CD4-positive, alpha-beta T cell treated with Interleukin-12 subunit alpha and Interleukin-12 subunit beta, for 1 hour (primary cell): ENCODE measurements at regions not wholly inside any gene's neighbourhood (a gene's known extent, or its start where the extent isn't known, plus 50 kb on each side); places are given as distances from the start of the nearest gene placed in this dataset.

ENCODE experiments used
- DNase-seq: peaks from one replicate; pipeline ENCODE4 v3.0.0-alpha.2; 2020

GRCh38 chr11:121898903-121899302, 217.1 kb downstream of the BLID start:
- DNase-seq, result no peak

DNA sequence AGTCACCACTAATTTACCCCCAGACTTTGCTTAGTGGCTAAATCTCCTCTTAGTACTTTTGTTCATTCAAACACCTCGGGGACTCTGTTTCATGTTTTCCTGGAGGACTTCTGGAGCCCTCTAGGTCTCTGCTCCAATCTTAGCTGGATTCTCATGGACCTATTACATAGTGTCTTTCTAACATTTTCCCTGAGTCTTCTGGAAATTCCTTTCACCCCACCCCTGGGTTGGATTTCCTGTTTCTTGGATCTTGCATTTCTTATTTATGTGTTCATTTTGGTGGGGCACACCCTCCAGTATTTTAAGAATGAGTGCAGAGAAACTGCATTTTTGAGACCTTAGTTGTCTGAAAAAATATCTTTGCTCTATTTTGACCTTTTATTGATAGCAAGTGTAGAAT, 220.1 kb downstream of the BLID start:
- no peak for DNase-seq

DNA sequence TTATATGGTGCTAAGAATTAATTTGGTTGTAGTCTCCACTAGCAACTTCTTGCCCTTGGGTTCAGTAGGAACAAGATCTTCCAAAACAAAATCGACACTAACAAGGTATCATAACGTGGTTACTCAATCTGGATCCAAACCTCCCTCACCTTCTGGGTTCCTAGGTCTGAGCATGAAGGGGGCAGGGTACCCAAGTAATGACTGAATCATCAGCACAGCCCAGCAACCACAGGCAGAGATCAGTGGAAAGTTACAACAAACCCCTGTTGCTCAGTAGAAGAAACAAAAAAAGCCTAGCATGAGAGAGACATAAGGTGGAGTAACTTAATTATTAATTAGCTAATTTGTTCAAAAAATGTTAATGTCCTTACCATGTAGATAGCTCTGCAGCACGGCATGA, 221.4 kb downstream of the BLID start:
- DNase-seq, result no peak

DNA sequence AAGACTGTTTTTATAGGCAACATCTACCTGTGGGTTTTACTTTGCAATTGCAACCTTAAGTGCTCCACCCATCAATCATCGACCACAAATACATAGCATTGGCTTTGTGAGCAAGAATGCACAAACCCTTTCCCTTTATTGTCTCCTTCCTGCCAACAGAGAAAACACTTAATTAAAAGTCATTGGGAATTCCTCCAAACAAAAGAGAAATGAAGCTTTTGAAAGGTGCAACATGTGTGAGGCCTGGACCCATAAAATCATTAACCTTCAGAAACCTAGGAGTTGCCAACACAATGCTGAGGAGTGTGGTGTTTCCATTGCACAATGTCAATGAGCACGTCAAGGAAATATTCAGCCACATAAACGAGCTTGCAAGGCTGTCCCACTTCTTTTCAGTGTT, 223.2 kb downstream of the BLID start:
- no peak for DNase-seq

GRCh38 chr11:121892131-121892681, 223.8 kb downstream of the BLID start:
- no peak for DNase-seq

- DNase-seq, result no peak
Observed at GRCh38 chr11:121890946-121891515, 225.0 kb downstream of the BLID start.

DNA sequence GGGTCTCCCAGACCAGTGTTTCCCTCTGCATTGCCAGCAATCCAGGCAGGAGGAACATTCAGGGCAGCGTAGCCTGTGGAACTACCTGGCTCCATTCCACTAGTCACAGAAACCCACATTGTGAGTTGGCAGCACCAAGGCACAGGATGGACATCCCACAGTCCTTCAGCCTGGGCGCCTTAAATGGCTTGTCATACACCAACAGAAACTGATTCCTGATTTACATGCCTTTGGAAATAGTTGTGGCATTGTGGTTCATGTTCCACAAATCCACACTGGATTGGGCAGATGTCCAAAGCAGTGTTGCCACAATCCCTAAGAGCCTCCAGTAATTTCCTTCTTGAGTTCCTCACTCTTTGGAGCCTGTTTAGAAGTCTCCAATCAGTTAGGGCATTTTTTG, 225.6 kb downstream of the BLID start:
- DNase-seq, result no peak

DNA sequence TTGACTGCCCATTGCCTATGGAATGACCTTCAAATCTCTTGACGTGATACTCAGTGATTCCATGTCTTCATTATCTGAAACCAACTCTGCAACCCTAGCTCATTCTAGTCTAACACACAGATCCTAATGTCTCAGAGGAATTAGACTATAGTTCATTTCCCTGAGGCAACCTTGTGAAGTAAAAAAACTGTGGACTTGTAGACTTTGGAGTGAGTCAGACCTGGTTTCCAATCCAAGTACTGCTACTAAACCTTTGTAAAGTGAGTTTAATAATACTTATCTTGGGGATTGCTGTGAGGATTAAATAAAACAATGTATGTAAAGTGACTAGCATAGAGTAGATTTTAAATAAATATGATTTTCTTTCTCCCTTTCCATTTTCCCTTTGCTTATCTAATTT, 226.1 kb downstream of the BLID start:
- no peak for DNase-seq

- DNase-seq, result no peak
Observed at GRCh38 chr11:121889186-121889585, 226.8 kb downstream of the BLID start.

GRCh38 chr11:121887976-121888557, 227.9 kb downstream of the BLID start:
- no peak for DNase-seq

DNA sequence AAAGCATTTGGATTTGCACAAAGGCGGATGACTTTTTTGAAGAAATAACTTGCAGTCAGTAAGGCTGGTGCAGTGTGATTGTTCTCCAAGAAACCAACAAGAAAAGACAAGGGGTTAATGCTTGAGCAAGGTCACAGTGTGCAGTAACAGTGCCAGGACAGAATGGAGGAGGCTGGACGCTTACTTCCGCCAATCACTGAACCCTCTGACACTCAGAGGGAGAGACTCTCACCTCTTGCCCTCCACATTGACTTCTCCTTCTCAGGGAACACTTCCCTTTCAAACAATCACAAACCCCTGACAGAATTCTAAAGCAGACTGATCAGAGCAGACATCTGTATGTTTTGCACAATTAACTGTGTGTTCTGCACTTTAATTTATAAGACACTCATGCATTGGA, 228.4 kb downstream of the BLID start:
- no peak for DNase-seq

GRCh38 chr11:121886996-121887395, 229.0 kb downstream of the BLID start:
- DNase-seq, result no peak

GRCh38 chr11:121886005-121886734, 229.8 kb downstream of the BLID start:
- DNase-seq, result no peak

GRCh38 chr11:121884626-121885025, 231.4 kb downstream of the BLID start:
- DNase-seq, result no peak

DNA sequence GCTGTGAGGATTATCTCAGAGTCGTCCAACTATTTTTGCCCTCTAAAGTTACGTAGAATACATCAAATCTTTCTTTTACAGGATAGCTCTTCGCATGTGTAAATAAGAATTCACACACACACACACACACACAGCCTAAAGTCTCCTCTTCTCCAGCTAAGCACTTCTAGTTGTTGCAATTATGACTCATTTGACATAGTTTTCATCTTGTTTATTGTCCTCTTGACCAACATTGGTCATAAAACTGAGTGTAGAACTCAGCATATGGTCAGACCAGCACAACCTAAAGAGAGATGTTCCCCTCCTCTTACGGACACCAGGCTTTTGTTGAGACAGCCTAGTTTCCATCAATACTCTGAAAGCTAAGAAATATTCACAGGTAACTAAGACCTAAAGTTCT, 234.2 kb downstream of the BLID start:
- no peak for DNase-seq

DNA sequence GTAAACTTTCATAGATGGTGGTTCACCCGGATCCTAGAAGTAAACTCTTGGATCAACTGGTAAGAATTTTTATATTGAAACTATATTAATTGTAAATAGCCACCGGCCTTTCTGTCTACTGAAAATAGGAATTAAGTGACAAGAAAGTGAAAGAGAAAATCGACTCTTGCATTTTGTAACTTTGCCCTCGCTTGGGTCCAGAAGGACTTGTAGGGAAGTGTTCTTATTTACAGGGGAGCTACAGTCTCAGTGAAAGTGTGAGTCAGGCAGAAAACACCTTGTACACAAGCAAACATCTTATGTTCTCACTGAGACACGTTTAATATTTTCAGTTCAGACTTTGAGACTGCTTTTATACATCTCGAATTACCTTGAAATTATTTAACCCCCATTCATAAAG, 238.9 kb downstream of the BLID start:
- no peak for DNase-seq

DNA sequence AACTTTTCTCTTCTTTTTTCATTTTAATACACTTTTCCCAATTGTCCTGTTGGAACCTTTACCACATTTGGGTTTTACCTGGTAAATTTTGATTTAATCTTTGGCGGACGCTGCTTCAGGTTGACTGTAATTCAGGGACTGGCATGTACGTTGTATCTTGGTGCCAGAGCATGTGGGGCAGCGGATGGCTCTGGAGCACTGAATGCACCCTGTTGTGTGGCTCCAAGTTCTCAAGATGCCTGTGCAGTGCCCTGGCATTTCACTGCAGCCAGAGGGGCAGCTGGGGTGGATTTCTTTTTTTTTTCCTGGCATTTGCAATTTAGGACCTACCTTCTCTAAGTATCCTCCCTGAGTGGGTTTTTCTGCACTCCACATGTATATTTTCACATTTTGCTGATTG, 242.2 kb downstream of the BLID start:
- DNase-seq, result no peak

- no peak for DNase-seq
Observed at GRCh38 chr11:121872356-121872755, 243.7 kb downstream of the BLID start.

DNA sequence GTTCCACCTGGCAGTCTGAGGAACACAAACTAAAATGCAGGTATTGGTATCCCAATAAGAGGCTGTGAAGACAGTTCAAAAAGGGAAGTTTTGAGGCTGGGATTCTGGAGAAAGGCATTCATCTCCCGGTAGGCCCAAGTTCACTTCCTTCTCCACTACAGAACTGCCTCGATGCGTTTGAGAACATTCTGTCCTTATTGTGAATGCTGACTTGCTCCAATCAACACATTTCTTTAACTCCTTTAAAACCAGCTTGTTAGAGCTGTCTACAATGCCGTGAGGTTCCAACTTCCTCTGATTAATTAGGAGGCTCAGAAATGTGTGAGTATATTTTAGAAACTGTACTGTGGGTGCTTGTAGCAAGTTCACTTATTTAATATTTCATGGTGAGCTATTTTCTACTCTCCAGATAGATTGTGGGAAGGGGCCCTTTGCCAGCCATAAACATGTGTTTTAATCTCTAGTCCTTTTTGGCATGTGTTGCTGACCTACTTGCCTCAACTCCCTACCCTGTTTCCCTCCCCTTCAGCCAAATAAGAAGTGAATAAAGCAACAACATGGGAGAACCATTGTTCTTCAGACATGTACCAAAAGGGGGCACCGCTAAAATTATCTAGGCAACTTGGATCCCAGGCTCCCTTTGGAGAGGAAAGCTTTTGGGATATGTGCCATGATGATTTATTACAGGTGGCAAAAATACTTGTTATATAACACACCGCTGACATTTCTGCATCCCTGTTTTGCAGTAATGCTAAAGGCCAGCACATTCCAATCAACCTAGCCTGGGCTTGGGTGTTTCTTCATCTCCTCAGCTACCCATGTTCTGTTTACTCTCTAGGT, 245.6 kb downstream of the BLID start:
- no peak for DNase-seq

GRCh38 chr11:121869478-121869877, 246.5 kb downstream of the BLID start:
- no peak for DNase-seq

DNA sequence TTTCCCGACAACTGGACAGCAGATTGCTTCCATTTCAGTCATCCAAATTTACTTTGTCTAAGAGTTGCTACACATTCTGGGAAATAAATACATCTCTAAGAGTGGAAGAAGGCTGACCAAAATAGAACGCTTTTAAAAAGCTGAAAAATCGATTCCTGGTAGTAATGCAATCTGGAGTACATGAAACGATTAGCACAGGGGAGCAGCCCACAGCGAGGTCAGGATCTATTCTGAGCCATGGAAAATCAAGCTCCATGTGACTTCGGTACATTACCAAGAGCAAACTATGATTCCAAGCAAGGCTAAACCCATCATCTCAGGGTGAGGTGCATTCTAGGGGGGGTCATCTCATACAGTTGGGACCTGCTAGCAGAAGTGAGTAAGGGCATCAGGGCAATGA, 249.3 kb downstream of the BLID start:
- DNase-seq, result no peak

DNA sequence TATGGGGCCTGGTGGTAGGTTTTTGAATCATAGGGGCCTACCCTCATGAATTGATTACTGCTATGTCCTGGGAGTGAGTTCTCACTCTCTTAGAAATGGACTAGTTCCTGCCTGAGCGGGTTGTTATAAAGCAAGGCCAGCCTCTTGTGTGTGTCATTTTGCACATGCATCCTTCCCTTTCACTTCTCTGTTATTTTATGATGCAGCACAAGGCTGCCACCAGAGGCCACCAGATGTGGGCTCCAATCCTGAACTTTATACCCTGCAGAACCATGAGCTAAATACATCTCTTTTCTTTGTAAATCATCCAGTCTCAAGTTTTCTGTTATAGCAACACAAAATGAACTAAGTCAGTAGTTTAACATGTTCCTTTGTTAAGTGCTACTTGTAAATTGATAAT, 251.4 kb downstream of the BLID start:
- DNase-seq, result no peak

GRCh38 chr11:121863126-121863525, 252.9 kb downstream of the BLID start:
- no peak for DNase-seq
